ENCODE measurements at regions not wholly inside any gene's neighbourhood (a gene's known extent, or its start where the extent isn't known, plus 50 kb on each side); places are given as distances from the start of the nearest gene placed in this dataset.

DNA sequence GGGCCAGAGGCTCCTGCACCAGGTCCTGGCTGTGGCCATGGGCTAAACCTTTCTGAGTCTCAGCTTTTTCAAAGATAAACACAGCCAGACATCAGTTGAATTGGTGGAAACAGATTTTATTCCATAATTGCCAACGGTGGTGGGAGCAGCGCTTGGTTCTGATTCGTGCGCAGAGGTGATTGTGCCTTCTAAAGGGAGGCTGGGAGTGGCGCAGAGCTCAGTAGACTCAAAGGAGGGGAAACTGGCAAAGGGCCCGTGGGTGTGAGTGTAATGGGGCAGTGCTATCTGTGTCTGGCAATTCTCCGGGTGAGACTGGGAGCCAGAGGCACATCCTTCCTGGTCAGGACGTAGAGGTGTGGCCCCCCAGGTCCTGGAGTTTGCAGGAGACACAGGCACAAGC lies 169.4 kb upstream of the PPP1R26 start:
- DNase-seq (ENCODE audit: low read depth): no peak
- TF ChIP-seq, protein P1, sequence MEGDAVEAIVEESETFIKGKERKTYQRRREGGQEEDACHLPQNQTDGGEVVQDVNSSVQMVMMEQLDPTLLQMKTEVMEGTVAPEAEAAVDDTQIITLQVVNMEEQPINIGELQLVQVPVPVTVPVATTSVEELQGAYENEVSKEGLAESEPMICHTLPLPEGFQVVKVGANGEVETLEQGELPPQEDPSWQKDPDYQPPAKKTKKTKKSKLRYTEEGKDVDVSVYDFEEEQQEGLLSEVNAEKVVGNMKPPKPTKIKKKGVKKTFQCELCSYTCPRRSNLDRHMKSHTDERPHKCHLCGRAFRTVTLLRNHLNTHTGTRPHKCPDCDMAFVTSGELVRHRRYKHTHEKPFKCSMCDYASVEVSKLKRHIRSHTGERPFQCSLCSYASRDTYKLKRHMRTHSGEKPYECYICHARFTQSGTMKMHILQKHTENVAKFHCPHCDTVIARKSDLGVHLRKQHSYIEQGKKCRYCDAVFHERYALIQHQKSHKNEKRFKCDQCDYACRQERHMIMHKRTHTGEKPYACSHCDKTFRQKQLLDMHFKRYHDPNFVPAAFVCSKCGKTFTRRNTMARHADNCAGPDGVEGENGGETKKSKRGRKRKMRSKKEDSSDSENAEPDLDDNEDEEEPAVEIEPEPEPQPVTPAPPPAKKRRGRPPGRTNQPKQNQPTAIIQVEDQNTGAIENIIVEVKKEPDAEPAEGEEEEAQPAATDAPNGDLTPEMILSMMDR (IDR thresholded peaks at IDR 0.05; ENCODE audit: control insufficient read depth, insufficient read depth, low read depth, low read length, missing control alignments): no peak
- no peak overlapping the region for H3K4me3 ChIP-seq (ENCODE audit: control insufficient read depth, low read depth, low read length)

DNA sequence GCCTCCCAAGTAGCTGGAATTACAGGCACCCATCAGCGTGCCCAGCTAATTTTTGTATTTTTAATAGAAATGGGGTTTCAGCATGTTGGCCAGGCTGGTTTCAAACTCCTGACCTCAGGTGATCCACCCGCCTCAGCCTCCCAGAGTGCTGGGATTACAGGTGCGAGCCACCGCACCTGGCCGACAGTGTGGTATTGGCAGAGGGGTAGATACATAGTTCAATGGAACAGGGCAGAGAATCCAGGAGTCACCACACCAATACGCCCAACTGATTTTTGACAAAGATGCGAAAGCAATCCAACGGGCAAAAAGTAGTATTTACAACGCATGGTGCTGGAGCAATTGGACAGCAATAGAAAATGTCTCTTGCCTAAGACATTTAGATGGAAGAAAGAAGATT lies 164.0 kb upstream of the PPP1R26 start:
- DNase-seq (ENCODE audit: low read depth): no peak
- no peak overlapping the region for H3K4me3 ChIP-seq (ENCODE audit: control insufficient read depth, low read depth, low read length)
- TF ChIP-seq, protein P1 (IDR thresholded peaks at IDR 0.05; ENCODE audit: control insufficient read depth, insufficient read depth, low read depth, low read length, missing control alignments): no peak

DNA sequence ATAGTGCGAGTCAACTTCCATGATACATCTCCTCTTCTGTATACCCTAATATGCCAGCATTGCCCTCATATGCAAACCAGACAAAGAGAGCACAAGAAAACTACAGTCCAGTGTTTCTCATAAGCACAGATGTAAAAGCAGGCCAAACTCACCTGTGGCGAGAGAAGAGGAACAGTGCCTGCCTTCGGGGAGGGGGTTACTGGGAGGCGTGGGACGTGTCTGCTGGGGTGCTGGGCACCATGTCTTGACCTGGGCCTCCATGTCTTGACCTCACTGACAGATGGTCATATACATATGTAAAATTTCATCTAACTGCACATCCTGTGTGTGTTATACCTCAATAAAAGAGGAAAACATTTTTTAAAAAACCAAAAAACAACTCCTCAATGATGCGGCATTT lies 159.3 kb upstream of the PPP1R26 start:
- no peak for DNase-seq (ENCODE audit: low read depth)
- H3K4me3 ChIP-seq (ENCODE audit: control insufficient read depth, low read depth, low read length): no peak overlapping the region
- TF ChIP-seq, protein P1 (IDR thresholded peaks at IDR 0.05; ENCODE audit: control insufficient read depth, insufficient read depth, low read depth, low read length, missing control alignments): no peak

DNA sequence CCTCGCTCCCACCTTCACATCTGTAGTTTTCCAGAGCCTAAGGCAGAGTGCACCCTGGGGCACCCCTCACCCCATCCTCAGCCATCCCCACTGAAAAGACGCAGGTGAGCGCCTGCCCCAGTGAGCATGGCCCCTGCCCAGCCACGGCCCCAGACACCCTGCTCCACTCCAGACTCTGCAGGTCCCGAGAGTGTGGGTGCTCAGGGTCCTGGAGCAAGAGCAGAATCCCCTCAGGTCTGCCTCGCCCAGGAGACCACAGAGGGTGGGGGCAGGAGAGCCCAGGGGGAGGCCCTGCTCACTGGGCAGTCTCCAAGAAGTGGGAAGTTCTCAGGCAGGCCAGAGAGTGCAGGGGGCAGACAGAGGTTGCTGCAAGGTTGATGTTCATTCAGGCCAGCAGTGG lies 158.6 kb upstream of the PPP1R26 start:
- no peak overlapping the region for H3K4me3 ChIP-seq (ENCODE audit: control insufficient read depth, low read depth, low read length)
- TF ChIP-seq, protein P1 (IDR thresholded peaks at IDR 0.05; ENCODE audit: control insufficient read depth, insufficient read depth, low read depth, low read length, missing control alignments): no peak
- no peak for DNase-seq (ENCODE audit: low read depth)

DNA sequence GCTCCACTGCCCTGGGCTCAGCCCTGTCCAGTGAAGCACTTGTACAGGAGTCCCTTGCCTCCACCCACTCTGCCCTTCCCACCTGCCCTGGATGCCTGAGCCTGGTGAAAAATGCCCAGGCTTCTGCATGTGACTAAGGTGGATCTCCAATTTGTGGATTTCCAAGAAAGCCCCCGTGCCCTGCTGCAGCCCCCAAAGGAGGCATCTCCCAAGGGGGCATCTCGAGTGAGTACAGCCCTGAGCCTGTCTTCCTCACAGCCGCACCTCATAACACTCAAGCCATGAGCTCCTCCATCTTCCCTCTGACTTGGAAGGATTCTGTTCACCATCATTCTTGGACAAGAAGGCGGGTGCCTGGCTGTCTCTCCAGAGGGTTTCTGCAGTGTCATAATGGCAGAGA lies 158.0 kb upstream of the PPP1R26 start:
- TF ChIP-seq, protein P1 (IDR thresholded peaks at IDR 0.05; ENCODE audit: control insufficient read depth, insufficient read depth, low read depth, low read length, missing control alignments): no peak
- no peak for DNase-seq (ENCODE audit: low read depth)
- no peak overlapping the region for H3K4me3 ChIP-seq (ENCODE audit: control insufficient read depth, low read depth, low read length)

DNA sequence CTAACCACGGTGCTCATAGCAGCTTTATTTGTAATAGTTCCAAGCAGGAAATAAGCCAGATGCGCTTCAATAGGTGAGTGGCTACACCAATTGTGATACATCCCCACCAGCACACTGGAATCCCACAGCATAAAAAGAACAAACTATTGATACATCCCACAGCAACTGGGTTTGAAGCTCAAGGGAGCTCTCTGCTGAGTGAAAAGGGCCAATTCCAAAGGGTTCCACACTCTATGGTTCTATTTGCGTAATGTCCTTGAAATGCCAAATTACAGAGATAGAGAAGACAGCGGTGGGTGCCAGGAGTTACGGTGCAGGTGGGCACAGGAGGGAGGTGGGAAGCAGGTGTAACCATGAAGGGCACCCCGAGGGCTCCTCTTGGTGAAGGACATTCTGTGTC lies 155.3 kb upstream of the PPP1R26 start:
- no peak for DNase-seq (ENCODE audit: low read depth)
- H3K4me3 ChIP-seq (ENCODE audit: control insufficient read depth, low read depth, low read length): no peak overlapping the region
- TF ChIP-seq, protein P1 (IDR thresholded peaks at IDR 0.05; ENCODE audit: control insufficient read depth, insufficient read depth, low read depth, low read length, missing control alignments): no peak

DNA sequence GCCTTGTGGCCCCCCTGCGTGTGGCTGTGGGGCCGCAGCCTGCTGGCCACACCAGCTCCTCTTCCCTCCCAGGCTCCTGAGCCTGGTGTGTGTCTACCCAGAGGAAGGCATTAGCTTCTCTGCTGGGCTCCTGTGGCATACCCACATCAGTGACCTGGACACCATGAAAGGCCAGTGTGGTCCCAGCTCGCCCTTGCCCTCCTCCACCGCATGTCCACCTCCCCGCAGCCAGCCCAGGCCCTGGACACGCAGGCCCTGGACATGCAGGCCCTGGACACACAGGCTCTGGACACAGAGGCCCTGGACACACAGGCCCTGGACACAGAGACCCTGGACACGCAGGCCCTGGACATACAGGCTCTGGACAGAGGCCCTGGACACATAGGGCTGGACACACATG lies 153.4 kb upstream of the PPP1R26 start:
- no peak for DNase-seq (ENCODE audit: low read depth)
- no peak overlapping the region for H3K4me3 ChIP-seq (ENCODE audit: control insufficient read depth, low read depth, low read length)
- TF ChIP-seq, protein P1 (IDR thresholded peaks at IDR 0.05; ENCODE audit: control insufficient read depth, insufficient read depth, low read depth, low read length, missing control alignments): no peak

All from AG09309 (cell line).